ENCODE measurements at regions not wholly inside any gene's neighbourhood (a gene's known extent, or its start where the extent isn't known, plus 50 kb on each side); places are given as distances from the start of the nearest gene placed in this dataset.

GRCh38 chr12:19901841-19902240, 462.5 kb downstream of the AEBP2 start:
- Histone ChIP-seq H3K27me3 (ENCODE audit: control insufficient read depth, insufficient read depth, low read length) (no peaks in the 10 kb centered on the region), H3K9me3 (ENCODE audit: control insufficient read depth, insufficient read depth, low read length) (no peaks in the 10 kb centered on the region), H3K27ac (ENCODE audit: low read depth, low read length) (no peak overlapping the region), H3K4me3 (ENCODE audit: low read depth, low read length) (no peak overlapping the region)
- ChIA-PET POLR2A (no interaction called here), CTCF (interaction anchor here (0.7 kb wide), 1 partner anchor 14 kb away, joined by 3 read pairs; no protein-coding TSS in a partner anchor)
- DNase-seq (ENCODE audit: low read depth, low spot score): no peak
- no peak for TF ChIP-seq CTCF (IDR thresholded peaks at IDR 0.05; ENCODE audit: low read depth, low read length)

- no peaks in the 10 kb centered on the region for H3K27me3 ChIP-seq (ENCODE audit: control insufficient read depth, insufficient read depth, low read length)
- DNase-seq (ENCODE audit: low read depth, low spot score): no peak
- POLR2A ChIA-PET: no interaction called here
- no peak overlapping the region for H3K4me3 ChIP-seq (ENCODE audit: low read depth, low read length)
- CTCF ChIA-PET: interaction anchor here (1.6 kb wide), 1 partner anchor 11 kb away, joined by 5 read pairs; no protein-coding TSS in a partner anchor
- no peaks in the 10 kb centered on the region for H3K9me3 ChIP-seq (ENCODE audit: control insufficient read depth, insufficient read depth, low read length)
- TF ChIP-seq CTCF (IDR thresholded peaks at IDR 0.05; ENCODE audit: low read depth, low read length): no peak
- H3K27ac ChIP-seq (ENCODE audit: low read depth, low read length): no peak overlapping the region
Observed at GRCh38 chr12:19904819-19905218, 463.5 kb upstream of the PDE3A start.

- H3K4me3 ChIP-seq (ENCODE audit: low read depth, low read length): no peak overlapping the region
- H3K27me3 ChIP-seq (ENCODE audit: control insufficient read depth, insufficient read depth, low read length): no peaks in the 10 kb centered on the region
- ChIA-PET CTCF (interaction anchor here (1.6 kb wide), 1 partner anchor 170 kb away, joined by 3 read pairs; no protein-coding TSS in a partner anchor), POLR2A (no interaction called here)
- TF ChIP-seq CTCF (IDR thresholded peaks at IDR 0.05; ENCODE audit: low read depth, low read length): no peak
- no peak for DNase-seq (ENCODE audit: low read depth, low spot score)
- H3K27ac ChIP-seq (ENCODE audit: low read depth, low read length): no peak overlapping the region
- no peaks in the 10 kb centered on the region for H3K9me3 ChIP-seq (ENCODE audit: control insufficient read depth, insufficient read depth, low read length)
Observed at GRCh38 chr12:19908830-19909229, 459.5 kb upstream of the PDE3A start.

- Histone ChIP-seq H3K27me3 (ENCODE audit: control insufficient read depth, insufficient read depth, low read length) (no peaks in the 10 kb centered on the region), H3K4me3 (ENCODE audit: low read depth, low read length) (no peak overlapping the region), H3K9me3 (ENCODE audit: control insufficient read depth, insufficient read depth, low read length) (no peaks in the 10 kb centered on the region), H3K27ac (ENCODE audit: low read depth, low read length) (no peak overlapping the region)
- CTCF ChIA-PET: interaction anchor here (1.6 kb wide), 1 partner anchor 170 kb away, joined by 3 read pairs; no protein-coding TSS in a partner anchor
- POLR2A ChIA-PET: no interaction called here
- TF ChIP-seq CTCF (IDR thresholded peaks at IDR 0.05; ENCODE audit: low read depth, low read length): no peak
- DNase-seq (ENCODE audit: low read depth, low spot score): no peak
Observed at GRCh38 chr12:19909418-19909817, 458.9 kb upstream of the PDE3A start.

GRCh38 chr12:19910681-19911080, 457.7 kb upstream of the PDE3A start:
- TF ChIP-seq CTCF (IDR thresholded peaks at IDR 0.05; ENCODE audit: low read depth, low read length): no peak
- H3K4me3 ChIP-seq (ENCODE audit: low read depth, low read length): no peak overlapping the region
- no peak overlapping the region for H3K27ac ChIP-seq (ENCODE audit: low read depth, low read length)
- ChIA-PET POLR2A (no interaction called here), CTCF (no interaction called here)
- no peaks in the 10 kb centered on the region for H3K9me3 ChIP-seq (ENCODE audit: control insufficient read depth, insufficient read depth, low read length)
- DNase-seq (ENCODE audit: low read depth, low spot score): no peak
- H3K27me3 ChIP-seq (ENCODE audit: control insufficient read depth, insufficient read depth, low read length): no peaks in the 10 kb centered on the region
